Transverse colon (tissue), 4 donors: ENCODE measurements at regions not wholly inside any gene's neighbourhood (a gene's known extent, or its start where the extent isn't known, plus 50 kb on each side); places are given as distances from the start of the nearest gene placed in this dataset.

ENCODE experiments used
- DNase-seq: peaks from one replicate; pipeline ENCODE4 v3.0.0-alpha.2; 2019
- H3K27ac ChIP-seq, 4 donors: fragments of 200-600 bp; sonication (generic); 2 replicates each; pipeline ENCODE4 v1.5.1; 2016 to 2018; ENCODE audit warnings: inconsistent platforms in 4 of 4
- H3K27me3 ChIP-seq: fragments of 200-600 bp; sonication (generic); 2 replicates; pipeline ENCODE4 v1.5.1; 2017; ENCODE audit warnings: inconsistent platforms
- H3K36me3 ChIP-seq, 4 donors: fragments of 200-600 bp; sonication (generic); 2 replicates each; pipeline ENCODE4 v1.5.1; 2017 to 2019; ENCODE audit warnings: inconsistent platforms in 4 of 4
- H3K4me1 ChIP-seq, 4 donors: fragments of 200-600 bp; sonication (generic); 2 replicates each; pipeline ENCODE4 v1.5.1; 2017 to 2020; ENCODE audit warnings: inconsistent platforms in 4 of 4
- H3K4me3 ChIP-seq, 4 donors: fragments of 200-600 bp; sonication (generic); 1 replicate in 1 of 4; 2 replicates in 3 of 4; pipeline versions ENCODE4 v1.5.1 to v1.6.1; 2017 to 2019; ENCODE audit warnings: inconsistent platforms in 4 of 4
- H3K9me3 ChIP-seq, 2 donors: fragments of 200-600 bp; sonication (generic); 2 replicates each; pipeline ENCODE4 v1.5.1; 2017 to 2019; ENCODE audit warnings: inconsistent platforms in 2 of 2
- EP300 ChIP-seq: sonication (generic); formaldehyde crosslinking; IDR thresholded peaks from one replicate; pipeline ENCODE4 v1.6.1; 2017; ENCODE audit warnings: antibody characterized with exemption, low read depth
- POLR2A ChIP-seq: fragments of 450-650 bp; IDR thresholded peaks from one replicate; pipeline ENCODE4 v1.6.1; 2016; ENCODE audit warnings: antibody characterized with exemption, mild to moderate bottlenecking, moderate library complexity
- POLR2AphosphoS5 ChIP-seq, 3 donors: sonication (generic); formaldehyde crosslinking; IDR thresholded peaks; one replicate each; pipeline ENCODE4 v1.6.1; 2016; ENCODE audit warnings: antibody characterized with exemption in 3 of 3
- WGBS, 2 donors: methylation state at CpG; one replicate each; pipeline ENCODE4 v1.1.5; 2018; ENCODE audit warnings: low coverage in 1 of 2; 5-methylcytosine and 5-hydroxymethylcytosine counted together
- in situ Hi-C, 4 donors: fragments of 200-750 bp; cut with MboI; loops; one replicate each; pipeline versions ENCODE4 v1.15.0 to v1.15.1; 2017; ENCODE audit warnings: low sequenced_read_pairs in 3 of 4, low pct_ligation_motif_present in 1 of 4, low pct_unique_long_range_greater_than_20kb in 1 of 4
- intact Hi-C: fragments of 100-400 bp; cut with DNase I; formaldehyde crosslinking; loops from one replicate; pipeline ENCODE4 v1.15.1; 2023; ENCODE audit warnings: low total_unique reads
- TF ChIP-seq, protein P1 (sequence below), 5 experiments: fragments of 200-600 bp in 3 of 5; fragments of 450-650 bp in 2 of 5; sonication (generic) in 3 of 5; IDR thresholded peaks; 1 replicate in 2 of 5; 2 replicates in 3 of 5; pipeline ENCODE4 v1.5.1; 2016 to 2017; ENCODE audit warnings: antibody characterized with exemption in 5 of 5, inconsistent platforms in 3 of 5, mild to moderate bottlenecking in 2 of 5, moderate library complexity in 1 of 5

DNA sequence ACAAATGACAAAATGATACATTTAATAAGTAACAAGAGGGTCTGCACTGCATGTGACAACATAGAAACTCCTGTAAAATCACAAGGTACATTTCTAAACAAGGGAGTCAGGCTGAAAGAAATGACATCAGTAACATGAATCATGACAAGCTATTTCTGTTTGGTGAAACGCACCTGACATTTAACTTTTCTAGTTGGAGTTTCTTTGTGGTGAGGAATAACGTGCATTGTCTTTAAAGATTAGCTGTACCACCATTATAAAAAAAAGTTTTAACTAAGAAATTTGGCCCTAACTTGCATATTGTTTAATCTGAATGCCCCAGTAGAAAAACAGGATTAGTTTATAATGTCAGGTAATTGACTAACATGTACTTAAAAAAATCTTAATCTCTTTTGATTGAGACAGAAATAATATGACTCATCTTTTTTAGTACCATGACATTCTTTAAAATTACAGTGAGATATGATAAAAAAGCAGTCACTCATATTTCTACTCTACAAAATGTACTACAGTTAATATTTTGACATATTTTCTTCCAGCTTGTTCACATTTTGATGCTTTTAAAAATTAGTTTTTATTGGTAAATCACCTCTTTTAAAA lies 418.2 kb downstream of the KLF12 start:
- WGBS, 2 donors: 69 to 73% methylated on average over 2 of the region's 2 CpGs
- no peaks in the 10 kb centered on the region for H3K36me3 ChIP-seq
- TF ChIP-seq EP300: no peak
- H3K4me3 ChIP-seq: no peak overlapping the region
- H3K4me1 ChIP-seq: peaks cover 0 to 28% (median 7%) of the 10 kb centered on the region in 4 donors
- in situ Hi-C loops (loop anchor here in 2 of 4 donors (25.0 kb wide), 3 partner anchors 654 to 904 kb away; partner anchors contain the start of gene KLF5 (in 1 of the 2)), intact Hi-C loops (no loop called here)
- no peaks in the 10 kb centered on the region for H3K27me3 ChIP-seq
- no peak overlapping the region for H3K27ac ChIP-seq
- no peaks in the 10 kb centered on the region for H3K9me3 ChIP-seq
- no peak for DNase-seq

DNA sequence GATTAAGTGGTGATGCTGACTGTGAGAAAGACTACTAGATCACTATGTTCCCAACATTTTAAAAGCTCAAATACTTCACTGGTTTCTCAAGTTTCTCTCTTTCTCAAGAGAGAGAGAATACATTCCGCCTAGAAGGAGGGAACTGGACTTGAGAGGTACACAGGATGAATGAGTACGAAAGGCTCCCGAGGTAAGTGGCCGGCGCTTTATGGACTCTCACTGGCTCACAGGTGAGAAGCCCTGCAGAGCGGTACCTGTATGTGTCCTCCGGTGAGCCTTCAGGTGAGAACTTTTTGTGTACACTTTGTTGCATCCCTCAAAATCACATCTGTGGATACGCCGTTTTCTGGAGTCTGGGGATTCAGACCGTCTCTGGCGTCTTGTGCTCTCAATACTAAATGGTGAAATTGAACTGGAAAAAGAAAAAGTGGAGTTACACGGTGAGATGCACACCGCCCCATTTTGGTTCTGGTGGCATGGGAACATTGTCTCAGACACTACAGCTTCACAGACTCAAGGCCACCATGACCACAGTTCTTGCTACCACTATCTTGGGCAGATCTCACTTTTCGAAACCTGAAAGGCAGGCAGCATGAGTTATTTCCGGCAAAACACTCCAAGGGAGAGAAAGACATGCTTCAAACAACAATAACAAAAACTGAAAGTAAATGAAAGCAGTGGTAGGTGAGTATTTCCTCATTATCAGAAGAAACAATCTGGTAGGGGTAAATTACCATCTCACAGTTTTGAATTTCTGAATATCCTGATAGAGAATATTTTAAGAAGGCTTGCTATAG lies 418.9 kb downstream of the KLF12 start:
- 89 to 92% methylated on average over 3 to 15 of the region's 15 CpGs for WGBS, 2 donors
- in situ Hi-C loops: loop anchor here in 2 of 4 donors (25.0 kb wide), 3 partner anchors 653 to 903 kb away; partner anchors contain the start of gene KLF5 (in 1 of the 2)
- DNase-seq: no peak
- Histone ChIP-seq H3K36me3 (no peaks in the 10 kb centered on the region), H3K4me3 (no peak overlapping the region), H3K27ac (no peak overlapping the region), H3K4me1 (peaks cover 0 to 28% (median 7%) of the 10 kb centered on the region in 4 donors), H3K27me3 (no peaks in the 10 kb centered on the region), H3K9me3 (no peaks in the 10 kb centered on the region)
- intact Hi-C loops: no loop called here
- TF ChIP-seq, protein P1, sequence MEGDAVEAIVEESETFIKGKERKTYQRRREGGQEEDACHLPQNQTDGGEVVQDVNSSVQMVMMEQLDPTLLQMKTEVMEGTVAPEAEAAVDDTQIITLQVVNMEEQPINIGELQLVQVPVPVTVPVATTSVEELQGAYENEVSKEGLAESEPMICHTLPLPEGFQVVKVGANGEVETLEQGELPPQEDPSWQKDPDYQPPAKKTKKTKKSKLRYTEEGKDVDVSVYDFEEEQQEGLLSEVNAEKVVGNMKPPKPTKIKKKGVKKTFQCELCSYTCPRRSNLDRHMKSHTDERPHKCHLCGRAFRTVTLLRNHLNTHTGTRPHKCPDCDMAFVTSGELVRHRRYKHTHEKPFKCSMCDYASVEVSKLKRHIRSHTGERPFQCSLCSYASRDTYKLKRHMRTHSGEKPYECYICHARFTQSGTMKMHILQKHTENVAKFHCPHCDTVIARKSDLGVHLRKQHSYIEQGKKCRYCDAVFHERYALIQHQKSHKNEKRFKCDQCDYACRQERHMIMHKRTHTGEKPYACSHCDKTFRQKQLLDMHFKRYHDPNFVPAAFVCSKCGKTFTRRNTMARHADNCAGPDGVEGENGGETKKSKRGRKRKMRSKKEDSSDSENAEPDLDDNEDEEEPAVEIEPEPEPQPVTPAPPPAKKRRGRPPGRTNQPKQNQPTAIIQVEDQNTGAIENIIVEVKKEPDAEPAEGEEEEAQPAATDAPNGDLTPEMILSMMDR (IDR thresholded peaks at IDR 0.05): no peak

DNA sequence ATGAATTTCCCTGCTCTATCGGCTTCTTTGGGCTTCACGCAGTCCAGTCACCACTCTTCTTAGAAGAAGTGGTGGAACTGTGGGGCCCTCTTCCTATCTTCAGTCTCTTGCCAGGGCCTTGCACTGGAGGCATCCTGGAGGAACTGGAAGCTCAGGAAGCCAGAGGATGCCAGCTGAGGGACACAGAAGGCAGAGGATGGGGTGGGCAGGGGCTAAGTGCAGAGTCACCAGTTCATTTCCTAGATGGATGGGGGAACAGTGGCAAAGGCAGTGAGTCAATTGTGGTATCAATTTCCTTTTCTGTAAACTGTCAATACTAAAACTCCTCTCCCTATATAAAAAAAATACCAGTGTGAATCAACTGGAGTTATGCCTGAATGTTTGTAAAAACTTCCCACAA lies 419.7 kb downstream of the KLF12 start:
- H3K4me1 ChIP-seq: peaks cover 0 to 28% (median 7%) of the 10 kb centered on the region in 4 donors
- no peak overlapping the region for H3K27ac ChIP-seq
- TF ChIP-seq, protein P1 (IDR thresholded peaks at IDR 0.05): no peak
- TF ChIP-seq EP300 (no peak), POLR2A (no peak), POLR2AphosphoS5 (IDR thresholded peaks at IDR 0.05) (no peak)
- 92% methylated on average over 2 of the region's 2 CpGs; no CpG with 5 or more reads in 1 of the 2 donors for WGBS, 2 donors
- H3K36me3 ChIP-seq: no peaks in the 10 kb centered on the region
- DNase-seq: no peak
- intact Hi-C loops: no loop called here
- H3K9me3 ChIP-seq: no peaks in the 10 kb centered on the region
- no peaks in the 10 kb centered on the region for H3K27me3 ChIP-seq
- in situ Hi-C loops: loop anchor here in 2 of 4 donors (25.0 kb wide), 3 partner anchors 652 to 902 kb away; partner anchors contain the start of gene KLF5 (in 1 of the 2)
- H3K4me3 ChIP-seq: no peak overlapping the region

DNA sequence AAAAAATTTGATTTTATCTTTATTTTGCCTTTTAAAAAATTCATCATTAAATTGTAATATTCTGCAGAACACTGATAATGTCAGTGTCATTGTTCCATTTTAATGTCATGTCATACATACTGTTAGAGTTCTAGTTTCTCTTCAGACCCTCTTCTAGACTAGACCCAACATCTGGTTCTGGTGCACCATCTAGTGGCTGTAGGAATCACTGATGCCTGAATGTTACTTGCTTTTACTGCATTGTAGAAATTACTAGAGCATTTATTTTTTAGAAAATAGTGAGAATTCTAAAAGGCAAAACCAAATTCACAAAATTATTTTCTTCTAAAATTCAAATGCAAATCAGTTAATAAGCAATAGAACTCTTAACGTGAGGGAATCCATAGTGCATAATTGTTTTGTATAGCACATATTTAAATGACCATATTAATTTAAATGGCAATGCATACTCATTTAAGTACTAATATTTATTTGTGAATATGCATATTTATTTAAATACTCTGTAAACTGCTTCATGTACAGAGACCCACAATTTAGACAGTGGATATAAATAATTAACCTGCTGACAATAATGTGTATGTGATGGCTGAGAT lies 425.7 kb downstream of the KLF12 start:
- intact Hi-C loops (no loop called here), in situ Hi-C loops (loop anchor here (10.0 to 25.0 kb wide), 7 partner anchors 644 to 904 kb away; partner anchors contain the start of gene KLF5 (in 2 of the 4))

More for the DNA sequence above, 425.7 kb downstream of the KLF12 start:
- Histone ChIP-seq H3K9me3 (no peaks in the 10 kb centered on the region), H3K4me3 (no peak overlapping the region), H3K27me3 (no peaks in the 10 kb centered on the region), H3K27ac (no peak overlapping the region), H3K36me3 (no peaks in the 10 kb centered on the region), H3K4me1 (peaks cover 0 to 11% (median 2%) of the 10 kb centered on the region in 4 donors)
- TF ChIP-seq EP300 (no peak), POLR2A (no peak), POLR2AphosphoS5 (IDR thresholded peaks at IDR 0.05) (no peak)
- TF ChIP-seq, protein P1 (IDR thresholded peaks at IDR 0.05): peak; percentile 66 to 89 (median 76)
- peak; percentile 59 for DNase-seq
- WGBS, 2 donors: 13 to 15% methylated on average over 1 of the region's 1 CpG
